ENCODE measurements at regions not wholly inside any gene's neighbourhood (a gene's known extent, or its start where the extent isn't known, plus 50 kb on each side); places are given as distances from the start of the nearest gene placed in this dataset.

DNA sequence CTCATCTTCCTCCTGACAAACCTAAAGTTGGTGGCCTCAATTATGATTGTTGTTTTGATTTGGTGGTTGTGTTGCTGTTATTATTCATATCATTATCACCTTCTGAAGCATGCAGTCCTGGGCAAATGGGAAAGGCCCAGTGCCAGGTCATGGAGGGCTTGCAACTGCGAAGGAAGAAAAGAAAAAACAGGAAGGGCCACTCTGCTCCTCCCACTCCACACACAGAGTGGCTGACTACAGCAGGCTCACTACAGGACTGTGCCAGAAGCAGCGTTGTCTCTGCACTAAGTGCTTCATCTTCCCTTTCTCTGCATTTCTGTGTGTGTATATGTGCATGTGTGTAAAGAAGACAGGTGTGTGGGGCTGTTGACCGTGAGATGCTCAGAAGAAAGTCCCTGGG is 231.9 kb downstream of the ANKRD30B start:
- TF ChIP-seq POLR2A (IDR thresholded peaks at IDR 0.05; ENCODE audit: low read length): no peak
- TF ChIP-seq GATA1 (IDR thresholded peaks at IDR 0.05; ENCODE audit: low read depth, low read length): no peak
